GM03348 (cell line): ENCODE measurements at regions not wholly inside any gene's neighbourhood (a gene's known extent, or its start where the extent isn't known, plus 50 kb on each side); places are given as distances from the start of the nearest gene placed in this dataset.

Experiments
- DNase-seq: peaks from one replicate; pipeline ENCODE4 v3.0.0; 2012; ENCODE audit warnings: low spot score

GRCh38 chr2:120567128-120567527, 168.5 kb upstream of the GLI2 start:
- DNase-seq, result no peak

- DNase-seq, result no peak
Measured at GRCh38 chr2:120568089-120568974, 167.3 kb upstream of the GLI2 start.

GRCh38 chr2:120568975-120569268, 166.7 kb upstream of the GLI2 start:
- no peak for DNase-seq

GRCh38 chr2:120570001-120570400, 165.7 kb upstream of the GLI2 start:
- DNase-seq, result no peak

GRCh38 chr2:120570546-120570945, 165.1 kb upstream of the GLI2 start:
- no peak for DNase-seq

- no peak for DNase-seq
Measured at GRCh38 chr2:120571015-120571728, 164.5 kb upstream of the GLI2 start.

GRCh38 chr2:120572226-120572625, 163.4 kb upstream of the GLI2 start:
- DNase-seq, result no peak

- DNase-seq, result no peak
Measured at GRCh38 chr2:120574620-120575019, 161.0 kb upstream of the GLI2 start.

GRCh38 chr2:120575966-120576365, 159.7 kb upstream of the GLI2 start:
- DNase-seq, result no peak

GRCh38 chr2:120576509-120577474, 158.9 kb upstream of the GLI2 start:
- peak; percentile 84 for DNase-seq

- no peak for DNase-seq
Measured at GRCh38 chr2:120577721-120578295, 157.9 kb upstream of the GLI2 start.

- no peak for DNase-seq
Measured at GRCh38 chr2:120578576-120579352, 156.9 kb upstream of the GLI2 start.

- no peak for DNase-seq
Measured at GRCh38 chr2:120579916-120580685, 155.6 kb upstream of the GLI2 start.

GRCh38 chr2:120580709-120581108, 155.0 kb upstream of the GLI2 start:
- DNase-seq, result no peak

GRCh38 chr2:120583121-120583520, 152.5 kb upstream of the GLI2 start:
- DNase-seq, result no peak

- DNase-seq, result no peak
Measured at GRCh38 chr2:120583851-120584570, 151.7 kb upstream of the GLI2 start.

GRCh38 chr2:120586507-120587278, 149.0 kb upstream of the GLI2 start:
- DNase-seq, result no peak

GRCh38 chr2:120587279-120587996, 148.2 kb upstream of the GLI2 start:
- no peak for DNase-seq
